Urothelium cell line (cell line): ENCODE measurements at regions not wholly inside any gene's neighbourhood (a gene's known extent, or its start where the extent isn't known, plus 50 kb on each side); places are given as distances from the start of the nearest gene placed in this dataset.
A peak's percentile ranks its signal among the peaks of the same experiment; 100 is the strongest.
"Not testable (repeated sequence)": the region's sequence is repeated elsewhere in the genome, so short reads cannot be mapped to it uniquely, and the experiment has no call there.

Experiments
- DNase-seq: peaks from one replicate; pipeline ENCODE4 v3.0.0; 2011; ENCODE audit warnings: low spot score, mixed read lengths
- FAIRE-seq: peaks from 2 replicates; lab custom pipeline; 2011; peaks lifted over from hg19 to GRCh38; lab: Jason Lieb, UNC

DNA sequence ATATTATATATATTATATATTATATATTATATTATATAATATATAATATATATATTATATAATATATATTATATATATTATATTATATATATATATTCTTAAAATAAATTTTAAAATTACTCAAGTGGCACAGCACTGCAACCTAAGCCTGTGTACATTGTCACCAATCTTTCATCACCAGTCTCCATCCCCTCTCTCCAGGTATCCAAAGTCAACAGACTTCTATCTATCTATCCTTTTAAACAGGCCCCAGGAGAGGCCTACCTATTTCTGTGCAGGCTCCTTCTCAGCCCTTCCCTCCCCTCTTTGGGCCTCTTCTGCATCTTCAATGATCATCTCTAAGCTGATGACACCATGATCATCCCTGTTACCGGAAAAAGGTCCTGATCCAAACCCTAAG, 111.7 kb downstream of the RHOU start:
- DNase-seq (no peak), FAIRE-seq (no peak)

DNA sequence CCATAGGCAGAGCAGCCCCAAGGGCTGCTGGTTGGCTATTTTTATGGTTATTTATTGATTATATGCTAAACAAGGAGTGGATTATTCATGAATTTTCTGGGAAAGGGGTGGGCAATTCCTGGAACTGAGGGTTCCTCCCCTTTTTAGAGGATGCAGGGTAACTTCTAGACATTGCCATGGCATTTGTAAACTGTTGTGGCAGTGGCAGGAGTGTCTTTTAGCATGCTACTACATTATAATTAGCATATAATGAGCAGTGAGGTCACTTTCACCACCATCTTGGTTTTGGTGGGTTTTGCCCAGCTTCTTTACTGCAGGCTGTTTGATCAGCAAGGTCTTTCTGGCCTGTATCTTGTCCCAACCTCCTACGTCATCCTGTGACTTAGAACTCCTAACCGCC, 112.2 kb downstream of the RHOU start:
- not testable (repeated sequence) for DNase-seq, FAIRE-seq

DNA sequence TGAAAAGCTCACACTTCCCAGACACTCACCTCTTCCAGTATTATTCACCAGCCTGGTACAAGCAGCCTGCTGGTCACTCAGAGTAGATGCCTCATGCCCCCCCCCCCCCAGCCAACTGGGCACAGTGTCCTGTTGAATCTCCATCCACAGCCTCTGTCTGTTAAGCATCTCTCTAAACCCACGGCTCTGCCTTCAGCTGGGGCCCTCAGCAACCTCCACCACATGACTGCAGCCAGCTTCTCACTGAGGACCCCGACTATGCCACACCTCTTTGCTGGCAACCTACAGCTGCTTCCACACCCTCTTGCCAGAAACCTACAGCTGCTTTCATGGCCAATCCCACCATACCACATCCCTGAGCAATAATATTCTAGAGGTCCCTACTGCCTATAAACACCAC, 113.1 kb downstream of the RHOU start:
- no peak for DNase-seq
- FAIRE-seq, result no peak

DNA sequence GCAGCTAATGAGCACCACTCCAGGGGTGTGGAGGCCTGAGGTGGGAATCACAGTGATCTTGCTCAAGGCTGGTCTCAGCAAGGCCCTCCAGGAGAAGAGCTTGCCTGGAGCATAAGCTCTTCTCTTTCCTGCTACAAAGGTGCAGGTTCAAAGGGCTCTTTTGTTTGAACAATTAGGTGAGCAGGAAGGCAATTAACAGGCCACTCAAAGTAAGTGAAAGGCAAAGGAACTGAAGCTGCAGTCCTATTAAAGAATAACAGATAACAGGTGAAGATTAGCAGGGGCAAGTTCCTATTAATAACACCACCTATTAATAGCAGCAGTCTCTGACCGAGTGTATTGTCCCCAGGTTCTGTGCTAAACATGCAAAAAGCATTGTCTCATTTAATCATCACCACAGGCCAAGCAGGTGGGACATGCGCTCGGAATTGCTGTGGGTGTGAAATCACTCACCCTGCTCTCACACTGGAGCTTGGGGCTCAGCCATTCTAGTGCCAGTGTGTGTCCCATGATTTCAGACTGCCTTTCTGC, 113.8 kb downstream of the RHOU start:
- FAIRE-seq (no peak), DNase-seq (no peak)

DNA sequence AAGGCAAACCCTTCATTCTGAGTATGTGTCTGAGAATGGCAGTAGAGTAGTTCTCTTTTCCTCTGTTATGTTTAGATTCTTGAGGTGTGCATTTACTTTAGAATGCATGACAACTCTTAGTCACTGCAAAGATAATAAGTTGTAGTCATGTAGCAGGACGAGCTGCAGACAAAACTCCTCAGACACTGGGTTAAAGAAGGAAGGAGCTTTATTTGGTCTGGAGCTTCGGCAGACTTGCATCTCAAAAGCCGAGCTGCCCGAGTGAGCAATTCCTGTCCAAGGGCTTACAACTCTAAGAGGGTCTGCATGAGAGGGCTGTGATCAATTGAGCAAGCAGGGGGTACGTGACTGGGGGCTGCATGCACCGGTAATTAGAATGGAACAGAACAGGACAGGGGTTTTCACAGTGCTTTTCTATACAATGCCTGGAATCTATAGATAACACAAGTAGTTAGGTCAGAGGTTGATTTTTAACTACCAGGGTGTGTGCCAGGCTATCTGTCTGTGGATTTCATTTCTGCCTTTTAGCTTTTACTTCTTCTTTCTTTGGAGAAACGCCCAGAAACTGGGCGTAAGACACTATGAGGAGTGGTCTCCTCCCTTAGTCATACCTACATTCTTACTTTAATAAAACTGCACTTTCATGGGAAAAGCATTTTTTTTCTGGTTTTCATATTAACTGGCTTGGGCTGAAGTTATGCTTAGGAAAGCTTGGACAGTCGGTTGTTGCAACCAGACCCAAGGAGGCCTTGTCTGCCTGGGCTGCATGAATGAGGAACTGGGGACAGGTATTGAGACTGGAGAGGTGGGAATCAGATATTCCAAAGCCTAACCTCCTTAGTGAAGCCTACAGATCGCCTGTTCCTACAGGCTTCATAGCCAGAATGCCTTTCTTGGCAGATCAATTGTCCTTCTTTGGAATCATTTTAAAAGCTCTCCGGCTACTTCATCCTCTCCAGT, 115.1 kb downstream of the RHOU start:
- FAIRE-seq (no peak), DNase-seq (no peak)

DNA sequence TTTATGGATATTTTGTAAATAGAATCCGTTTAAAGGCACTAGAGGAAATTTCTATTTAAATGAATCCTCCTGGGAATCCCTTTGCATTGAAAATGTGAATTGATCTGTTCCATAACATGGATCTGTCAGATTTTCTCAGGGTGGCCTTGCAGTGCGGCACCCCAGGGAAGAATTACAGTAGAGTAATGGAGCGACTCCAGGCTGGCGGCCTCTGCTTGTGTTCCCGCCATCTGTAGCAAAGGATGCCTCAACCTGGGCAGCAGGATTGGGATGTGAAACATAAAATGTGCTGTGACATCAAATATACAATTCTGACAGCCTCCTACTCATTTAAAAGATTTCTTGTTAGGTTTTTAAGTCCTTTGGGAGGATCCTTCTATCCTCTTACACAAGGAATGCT, 115.9 kb downstream of the RHOU start:
- FAIRE-seq (no peak), DNase-seq (no peak)

DNA sequence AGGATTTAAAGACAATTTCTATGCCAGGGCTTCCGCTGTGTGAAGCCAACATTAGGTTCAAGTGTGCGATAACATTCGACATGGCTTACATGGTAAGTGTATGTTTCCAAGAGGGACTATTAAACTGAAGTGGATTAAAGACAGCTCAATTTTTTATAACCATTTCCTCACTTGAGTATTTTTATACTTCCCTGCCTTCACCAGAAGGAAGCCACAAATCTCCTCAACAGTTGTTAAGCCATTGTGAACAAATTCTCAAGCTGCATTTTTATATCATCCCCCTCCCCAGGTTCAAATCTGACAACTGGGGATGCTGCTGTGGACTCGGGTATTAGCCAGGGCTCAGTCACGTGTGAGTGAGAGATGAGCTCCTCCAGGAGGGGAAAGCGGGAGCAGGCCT, 116.3 kb downstream of the RHOU start:
- DNase-seq, result no peak
- FAIRE-seq, result no peak

DNA sequence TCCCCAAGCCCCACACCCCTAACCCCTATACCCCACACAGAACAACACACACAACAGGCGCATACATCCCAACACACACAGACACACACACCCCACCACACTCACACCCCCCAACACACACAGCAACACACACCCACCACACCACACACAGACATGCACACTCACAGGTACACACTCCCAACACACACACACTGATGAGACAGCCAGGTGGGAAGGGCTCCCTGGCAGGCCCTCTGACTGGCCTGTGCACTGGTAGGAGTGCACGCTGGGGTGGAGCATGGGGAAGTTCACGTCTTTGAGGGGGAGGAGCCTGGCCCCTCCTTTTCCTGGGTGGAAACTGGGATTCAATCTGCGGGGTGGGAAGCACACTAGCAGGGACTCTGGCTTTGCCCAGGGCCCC, 116.7 kb downstream of the RHOU start:
- FAIRE-seq, result peak; percentile 90
- no peak for DNase-seq

DNA sequence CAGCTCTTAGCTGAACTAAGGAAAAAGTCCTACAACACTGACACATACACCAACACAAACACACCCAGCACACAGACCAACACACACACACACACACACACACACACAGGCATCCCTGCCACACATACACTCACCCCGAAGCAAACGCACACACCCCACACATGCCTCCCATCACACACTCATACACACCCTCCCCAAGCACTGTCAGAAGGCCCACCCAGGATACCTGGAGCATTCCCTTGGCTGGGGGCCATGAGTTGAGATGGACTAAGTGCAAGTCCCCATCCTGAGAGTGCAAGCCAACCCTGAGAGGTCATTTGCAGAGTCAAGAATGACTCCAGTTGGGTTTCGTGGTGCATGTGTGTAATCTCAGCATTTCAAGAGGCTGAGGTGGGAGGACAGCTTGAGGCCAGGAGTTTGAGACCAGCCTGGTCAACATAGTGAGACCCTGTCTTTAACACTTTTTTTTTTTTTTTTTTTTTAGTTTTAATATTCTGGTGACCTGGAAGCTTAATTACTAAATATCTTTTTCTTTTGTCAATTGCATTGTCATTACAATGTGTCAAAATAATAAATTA, 117.3 kb downstream of the RHOU start:
- FAIRE-seq (no peak), DNase-seq (no peak)

DNA sequence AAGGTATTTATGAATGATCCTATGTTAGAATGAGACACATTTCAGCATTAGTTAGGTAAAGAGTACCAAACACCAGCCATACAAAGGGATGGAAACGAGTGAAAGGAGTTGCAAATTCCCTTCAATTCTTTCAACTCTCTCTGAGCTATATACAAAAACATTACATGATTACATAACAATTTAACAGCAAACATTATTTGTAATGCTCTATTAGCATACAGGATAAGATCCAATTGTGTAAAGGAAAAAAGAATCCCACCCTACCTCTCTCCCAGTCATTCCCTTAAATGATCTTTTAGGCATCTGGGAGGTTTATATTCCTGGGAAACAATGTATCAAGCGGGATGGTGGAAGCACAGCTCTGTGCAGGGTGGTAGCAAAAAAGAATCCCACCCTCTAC, 117.9 kb downstream of the RHOU start:
- DNase-seq, result no peak
- no peak for FAIRE-seq

DNA sequence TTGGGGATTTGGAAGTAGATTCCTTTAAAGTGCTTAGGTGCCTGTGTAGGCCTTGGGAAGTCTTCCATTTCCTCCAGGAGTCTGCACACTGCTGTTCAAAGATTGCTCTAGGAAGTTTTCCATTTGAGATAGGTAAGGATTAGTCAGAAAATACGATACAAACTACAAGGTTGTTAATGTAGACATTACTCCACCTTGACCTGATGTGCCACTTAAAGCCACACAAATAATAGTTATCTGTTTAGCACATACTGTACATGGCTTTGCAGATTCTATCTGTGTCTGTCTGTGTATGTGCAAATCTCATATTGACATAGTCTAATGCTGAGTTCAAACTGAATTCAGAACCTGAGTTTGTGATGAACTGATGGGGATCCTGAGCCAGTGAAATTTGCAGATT, 118.4 kb downstream of the RHOU start:
- no peak for FAIRE-seq

DNA sequence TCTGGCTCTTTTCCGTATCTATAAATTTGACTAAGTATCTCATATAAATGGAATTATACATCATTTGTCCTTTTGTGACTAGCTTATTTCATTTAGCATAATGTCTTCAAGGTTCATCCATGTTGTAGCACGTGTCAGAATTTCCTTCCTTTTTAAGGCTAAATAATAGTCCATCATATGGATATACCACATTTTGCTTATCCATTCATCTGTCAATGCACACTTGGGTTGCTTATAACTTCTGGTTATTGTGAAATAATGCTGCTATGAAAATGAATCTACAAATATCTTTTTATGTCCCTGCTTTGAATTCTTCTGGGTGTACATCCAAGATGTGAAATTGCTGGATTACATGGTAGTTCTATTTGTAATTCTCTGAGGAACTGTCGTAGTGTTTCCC, 119.6 kb downstream of the RHOU start:
- FAIRE-seq (no peak), DNase-seq (no peak)

More for the DNA sequence above, 118.4 kb downstream of the RHOU start:
- no peak for DNase-seq

DNA sequence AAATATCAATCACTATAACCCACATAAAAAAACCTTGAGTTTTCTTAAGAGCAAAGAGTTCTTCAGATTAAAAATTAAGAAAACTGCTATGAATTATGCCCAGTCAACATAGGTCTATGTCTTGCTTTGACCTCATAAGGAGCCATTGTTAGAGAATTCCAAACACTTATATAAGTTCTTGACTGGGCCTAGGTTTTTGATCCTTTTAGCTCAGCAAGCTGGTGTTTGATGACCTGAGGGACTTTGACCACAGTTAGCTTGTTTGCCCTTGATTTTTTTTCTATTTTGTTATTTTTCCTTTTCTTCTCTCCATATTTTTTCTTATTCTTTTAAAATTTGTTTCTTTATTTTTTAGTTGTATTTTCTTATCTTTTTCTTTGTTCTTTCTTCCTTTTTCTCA, 122.3 kb downstream of the RHOU start:
- DNase-seq, result no peak
- no peak for FAIRE-seq

DNA sequence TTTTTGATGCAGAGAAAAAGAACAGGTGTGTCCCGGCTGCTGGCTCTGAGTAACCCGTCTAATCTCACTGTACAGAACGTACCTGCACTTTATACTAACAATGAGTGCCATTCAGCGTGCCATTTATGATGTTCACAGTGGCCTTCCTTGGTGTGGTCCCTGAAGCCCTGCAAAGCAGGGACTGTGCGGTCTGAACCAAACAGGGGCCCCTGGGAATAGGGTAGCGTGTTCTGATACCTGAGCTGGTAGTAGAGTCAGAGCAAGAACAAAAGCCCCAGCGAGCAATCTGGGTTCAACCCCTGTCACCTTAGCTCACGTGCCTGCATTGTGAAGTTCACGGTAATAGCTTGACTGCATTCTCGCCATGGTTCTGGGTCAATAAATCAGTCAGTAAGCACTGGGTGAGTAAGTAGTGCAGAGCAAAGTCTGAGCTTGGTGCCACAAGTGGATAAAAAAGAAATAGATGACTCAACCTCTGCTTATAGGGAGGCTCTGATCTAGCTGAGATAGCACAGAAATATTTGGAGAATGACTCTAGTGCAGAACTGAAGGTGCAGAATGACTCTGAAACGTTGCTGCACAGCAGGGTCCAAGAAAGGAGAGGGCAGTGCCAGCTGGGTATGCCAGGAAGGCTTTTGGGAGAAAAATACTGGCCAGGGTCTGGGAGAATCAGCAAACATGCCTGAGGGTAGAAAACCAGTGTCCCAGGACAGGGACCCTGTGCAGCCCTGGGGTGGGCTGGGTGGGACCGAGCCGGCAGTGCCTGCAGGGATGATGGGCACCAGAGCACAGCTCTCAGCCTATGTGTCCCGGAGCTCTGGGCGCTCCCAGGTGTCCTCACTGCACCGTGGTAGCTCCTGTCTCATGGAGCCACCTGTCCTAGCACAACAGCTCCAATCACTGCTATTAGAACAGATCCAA, 125.9 kb downstream of the RHOU start:
- DNase-seq (peak; percentile 89), FAIRE-seq (peak; percentile 74)

DNA sequence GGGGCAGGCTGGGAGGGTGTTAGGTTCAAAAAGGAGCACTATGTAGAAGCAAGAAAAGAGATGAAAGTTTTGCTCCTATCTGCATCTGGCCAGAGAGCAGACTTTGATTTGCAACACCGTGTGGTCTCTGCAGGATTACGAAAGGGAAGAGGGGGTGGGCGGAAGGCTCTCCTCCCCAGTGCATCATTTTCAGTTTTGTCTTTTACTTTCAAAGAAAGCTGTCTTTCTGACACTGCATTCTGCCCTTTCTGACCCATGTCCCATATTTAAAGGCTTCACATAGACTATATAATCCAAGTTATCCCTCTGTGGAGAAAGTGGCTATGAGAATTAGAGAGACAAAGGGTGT, 126.5 kb downstream of the RHOU start:
- DNase-seq, result no peak
- no peak for FAIRE-seq

DNA sequence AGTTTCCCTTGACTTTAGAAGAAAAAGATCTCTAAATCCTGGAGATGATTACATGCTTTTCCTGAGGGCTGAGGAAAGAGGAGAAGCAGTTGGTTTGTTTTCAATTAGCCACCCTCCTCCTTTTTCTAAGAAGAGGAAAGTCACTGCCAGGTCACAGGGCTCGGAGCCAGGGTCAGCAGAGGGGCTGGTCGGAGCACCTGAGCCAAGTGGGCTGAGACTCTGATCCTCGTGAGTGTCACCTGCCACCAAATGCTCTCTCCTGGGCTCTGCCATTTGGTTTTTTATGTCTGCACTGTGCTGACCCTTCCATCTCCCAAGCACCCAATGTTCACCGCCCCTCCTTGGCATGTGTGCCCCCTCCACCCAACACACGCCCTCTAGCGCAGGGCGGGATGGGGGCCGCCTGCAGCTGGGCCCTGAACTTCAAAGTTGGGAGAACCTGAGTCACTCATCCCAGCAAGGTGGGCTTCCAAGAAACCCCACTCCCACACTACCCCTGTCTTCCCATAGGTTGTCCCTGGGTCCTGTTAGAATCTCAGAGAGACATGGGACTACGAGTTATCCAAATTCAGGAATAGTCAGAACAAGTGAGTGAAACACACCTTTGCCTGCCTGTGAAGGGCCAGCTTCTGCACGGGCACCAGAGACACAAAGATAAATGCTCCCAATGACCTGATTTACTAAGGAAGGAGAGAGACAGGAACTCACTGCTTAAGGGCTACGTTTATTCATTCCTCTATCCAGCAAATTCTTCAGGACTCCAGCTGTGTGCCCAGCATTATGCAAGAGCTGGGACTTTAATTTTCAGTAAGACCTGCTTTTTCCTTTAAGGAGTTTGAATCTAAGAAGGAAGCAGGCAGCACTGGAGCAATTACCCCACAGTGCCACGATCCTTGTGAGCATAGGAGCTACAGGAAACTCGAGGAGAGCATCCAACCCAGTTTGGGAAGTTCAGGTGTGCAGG, 127.5 kb downstream of the RHOU start:
- no peak for DNase-seq
- no peak for FAIRE-seq

DNA sequence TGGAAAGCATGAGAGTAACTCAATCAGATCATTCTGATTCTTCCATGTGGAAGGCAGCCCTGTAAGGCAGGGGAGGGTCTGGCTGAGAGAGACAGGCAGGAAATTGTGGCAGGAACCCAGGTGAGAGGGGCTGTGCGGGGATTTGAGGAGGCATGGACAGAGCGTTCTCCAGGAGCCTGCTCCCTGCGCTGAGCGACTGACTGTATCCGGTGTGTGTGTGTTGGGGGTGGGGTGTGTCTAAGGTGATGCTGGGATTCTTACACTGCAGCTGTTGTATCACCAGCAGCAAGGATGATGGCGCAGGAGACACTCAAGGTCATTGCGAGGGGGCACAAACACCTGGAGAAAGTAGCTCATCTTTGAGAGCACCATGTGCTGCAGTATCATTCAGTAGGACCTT, 128.5 kb downstream of the RHOU start:
- no peak for FAIRE-seq

DNA sequence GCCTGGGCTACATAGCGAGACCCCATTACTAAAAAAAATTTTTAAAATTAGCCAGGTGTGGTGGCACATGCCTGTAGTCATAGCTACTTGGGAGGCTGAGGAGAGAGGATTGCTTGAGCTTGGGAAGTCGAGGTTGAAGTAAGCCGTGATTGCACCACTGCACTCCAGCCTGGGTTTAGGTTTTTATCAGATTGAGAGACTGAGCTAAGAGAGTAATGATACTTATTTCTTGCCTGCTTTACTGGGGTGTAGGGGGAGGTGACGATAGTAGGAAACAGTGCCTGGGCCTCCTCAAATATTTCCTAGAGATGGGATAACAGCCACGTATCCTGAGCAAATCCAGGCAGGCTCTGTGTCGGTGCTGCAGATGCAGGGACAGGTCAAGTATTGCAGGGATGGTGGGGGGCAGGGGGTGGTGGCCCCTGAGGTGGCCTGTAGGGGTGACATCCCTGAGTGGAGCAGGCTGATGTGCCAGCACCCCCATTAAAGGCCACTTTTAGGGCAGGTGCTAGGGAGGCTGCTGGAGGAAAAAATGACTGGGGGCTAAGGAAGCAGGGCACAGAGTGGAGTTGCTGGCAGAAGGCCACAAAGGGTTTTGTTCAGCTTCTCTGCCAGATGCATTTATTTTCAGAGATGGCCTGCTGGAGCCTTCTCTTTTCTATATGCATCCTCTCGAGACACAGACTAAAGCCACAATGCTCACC, 130.5 kb downstream of the RHOU start:
- FAIRE-seq, result no peak

More for the DNA sequence above, 128.5 kb downstream of the RHOU start:
- no peak for DNase-seq

DNA sequence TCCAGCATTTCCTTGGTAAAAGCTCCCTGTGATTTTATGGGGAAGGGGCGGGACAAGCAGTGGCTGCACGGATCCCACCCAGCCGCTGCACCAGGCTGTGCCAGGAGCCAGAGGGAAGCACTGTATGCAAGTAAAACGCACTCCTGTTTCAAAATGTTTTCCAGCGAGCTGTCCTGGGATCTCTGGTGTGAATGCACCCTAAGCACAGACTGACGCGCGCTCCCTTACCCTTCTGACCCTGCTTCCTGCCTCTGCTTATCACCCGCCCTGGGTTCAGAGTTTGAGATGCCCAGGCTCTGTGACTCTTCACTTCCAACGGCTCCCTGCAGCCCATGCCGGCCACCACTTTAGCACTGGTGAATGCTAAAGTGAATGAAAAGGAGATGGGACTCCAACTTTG, 131.2 kb downstream of the RHOU start:
- FAIRE-seq (no peak), DNase-seq (no peak)

More for the DNA sequence above, 130.5 kb downstream of the RHOU start:
- DNase-seq, result no peak
